Ascending aorta (tissue), 2 donors: ENCODE measurements at regions not wholly inside any gene's neighbourhood (a gene's known extent, or its start where the extent isn't known, plus 50 kb on each side); places are given as distances from the start of the nearest gene placed in this dataset.

ENCODE experiments used
- DNase-seq, 2 donors: peaks; one replicate each; pipeline ENCODE4 v3.0.0-alpha.2; 2019; ENCODE audit warnings: low spot score in 2 of 2
- H3K27ac ChIP-seq, 2 donors: fragments of 200-600 bp; sonication (generic); one replicate each; pipeline ENCODE4 v1.5.1; 2016 to 2017; ENCODE audit warnings: mild to moderate bottlenecking in 1 of 2
- H3K27me3 ChIP-seq: fragments of 200-600 bp; sonication (generic); one replicate; pipeline ENCODE4 v1.5.1; 2017
- H3K36me3 ChIP-seq, 2 donors: fragments of 200-600 bp; sonication (generic); one replicate each; pipeline ENCODE4 v1.5.1; 2016
- H3K4me1 ChIP-seq, 2 donors: fragments of 200-600 bp; sonication (generic); one replicate each; pipeline ENCODE4 v1.5.1; 2016 to 2017; ENCODE audit warnings: mild to moderate bottlenecking in 1 of 2
- H3K4me3 ChIP-seq, 2 donors: fragments of 200-600 bp; sonication (generic); one replicate each; pipeline ENCODE4 v1.5.1; 2016 to 2017; ENCODE audit warnings: mild to moderate bottlenecking in 1 of 2
- H3K9me3 ChIP-seq, 2 donors: fragments of 200-600 bp; sonication (generic); one replicate each; pipeline ENCODE4 v1.5.1; 2016
- CTCF ChIP-seq, 3 experiments: fragments of 200-600 bp in 2 of 3; fragments of 450-650 bp in 1 of 3; sonication (generic) in 2 of 3; IDR thresholded peaks; one replicate each; pipeline ENCODE4 v1.5.1; 2016 to 2019; ENCODE audit warnings: antibody characterized with exemption in 3 of 3, mild to moderate bottlenecking in 1 of 3, moderate library complexity in 1 of 3
- intact Hi-C: fragments of 100-400 bp; cut with DNase I; formaldehyde crosslinking; loops from one replicate; pipeline ENCODE4 v1.15.1; 2023

DNA sequence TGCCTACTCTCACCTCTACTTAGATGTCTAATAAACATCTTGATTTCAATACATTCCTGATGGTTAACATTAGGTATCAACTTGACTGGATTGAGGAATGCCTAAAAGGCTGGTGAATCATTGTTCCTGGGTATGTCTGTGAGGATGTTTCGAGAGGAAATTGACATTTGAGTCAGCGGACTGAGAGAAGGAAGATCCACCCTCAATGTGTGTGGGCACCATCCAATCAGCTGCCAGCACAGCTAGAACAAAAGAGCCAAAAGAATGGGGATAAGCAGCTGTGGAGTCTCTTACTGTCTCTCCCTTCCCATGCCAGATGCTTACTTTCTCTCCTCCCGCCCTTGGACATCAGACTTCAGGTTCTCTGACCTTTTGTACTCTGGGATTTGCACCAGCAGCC, 128.6 kb upstream of the HS3ST5 start:
- TF ChIP-seq CTCF (IDR thresholded peaks at IDR 0.05): no peak
- H3K4me3 ChIP-seq: no peak overlapping the region
- H3K27me3 ChIP-seq: no peaks in the 10 kb centered on the region
- no peaks in the 10 kb centered on the region for H3K4me1 ChIP-seq
- H3K36me3 ChIP-seq: no peaks in the 10 kb centered on the region
- H3K9me3 ChIP-seq: no peaks in the 10 kb centered on the region
- intact Hi-C loops: no loop called here
- H3K27ac ChIP-seq: no peak overlapping the region
- DNase-seq: no peak

DNA sequence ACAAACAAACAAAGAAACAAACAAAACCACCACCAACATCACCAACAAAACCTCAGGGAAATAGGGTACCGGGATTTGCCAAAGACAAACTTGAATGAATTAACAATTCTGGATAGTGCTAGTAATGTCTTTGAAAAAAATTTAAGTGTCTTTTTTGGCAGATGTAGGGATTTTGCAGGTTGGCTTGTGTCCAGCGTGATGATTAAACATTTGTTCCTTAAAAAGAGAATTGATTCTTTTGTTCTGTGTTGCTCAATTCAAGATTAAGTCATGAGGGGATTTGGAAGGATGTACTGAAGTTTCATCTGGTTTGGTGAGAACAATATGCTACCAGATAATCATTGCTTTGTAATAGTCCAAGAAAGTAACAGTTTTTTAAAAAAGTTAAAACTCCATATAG, 125.1 kb upstream of the HS3ST5 start:
- DNase-seq: no peak
- Histone ChIP-seq H3K9me3 (no peaks in the 10 kb centered on the region), H3K4me1 (no peaks in the 10 kb centered on the region), H3K36me3 (no peaks in the 10 kb centered on the region), H3K27ac (no peak overlapping the region), H3K4me3 (no peak overlapping the region), H3K27me3 (no peaks in the 10 kb centered on the region)
- no peak for TF ChIP-seq CTCF (IDR thresholded peaks at IDR 0.05)
- intact Hi-C loops: no loop called here

DNA sequence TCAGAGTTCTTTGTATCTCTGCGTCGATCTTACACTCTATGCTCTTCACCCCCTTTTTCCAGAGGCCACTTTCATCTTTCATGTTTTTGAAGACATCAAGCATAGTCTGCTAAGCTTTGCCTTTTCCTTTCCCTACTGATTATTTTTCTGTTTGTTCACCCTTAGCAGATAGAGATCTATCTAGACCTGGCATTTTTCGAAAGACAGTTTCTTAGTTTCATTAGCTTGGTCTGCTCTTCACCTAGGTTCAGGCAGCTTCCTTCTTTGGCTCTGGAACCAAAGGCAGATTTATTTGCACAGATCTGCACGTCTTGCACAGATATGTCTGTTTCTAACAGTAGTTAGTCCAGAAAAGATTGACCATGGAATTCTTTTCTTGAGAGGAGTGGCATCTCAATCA, 122.7 kb upstream of the HS3ST5 start:
- intact Hi-C loops: no loop called here

DNA sequence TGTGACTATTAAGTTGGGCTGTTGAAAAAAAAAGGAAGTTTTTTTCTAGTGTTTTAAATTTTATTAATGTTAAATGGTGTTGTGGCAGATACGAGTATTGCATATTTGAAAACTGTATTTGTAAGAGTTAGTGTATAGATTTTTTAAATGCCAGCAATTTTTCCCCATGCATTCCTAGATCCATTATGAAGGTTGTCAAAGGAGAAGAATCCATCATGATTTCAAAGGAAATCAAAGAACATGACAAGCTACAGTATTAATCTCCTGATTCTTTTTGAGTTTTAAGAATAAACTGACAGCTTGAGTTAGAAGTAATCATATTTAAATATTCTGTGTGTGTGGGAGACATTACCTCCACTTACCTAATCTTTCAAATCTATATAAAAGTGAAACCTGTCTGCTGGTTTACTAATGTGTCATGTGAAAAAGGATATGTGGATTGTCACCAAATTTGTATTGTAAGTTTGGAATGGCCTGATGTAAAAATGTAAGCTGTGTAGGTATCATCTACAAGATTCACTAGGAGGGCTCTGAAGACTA, 111.0 kb upstream of the HS3ST5 start:
- H3K9me3 ChIP-seq: no peaks in the 10 kb centered on the region
- no peaks in the 10 kb centered on the region for H3K4me1 ChIP-seq
- intact Hi-C loops: no loop called here
- no peaks in the 10 kb centered on the region for H3K36me3 ChIP-seq
- DNase-seq: no peak
- no peak for TF ChIP-seq CTCF (IDR thresholded peaks at IDR 0.05)
- H3K27ac ChIP-seq: no peak overlapping the region
- H3K27me3 ChIP-seq: no peaks in the 10 kb centered on the region
- no peak overlapping the region for H3K4me3 ChIP-seq

More for the DNA sequence above, 122.7 kb upstream of the HS3ST5 start:
- H3K4me3 ChIP-seq: no peak overlapping the region
- H3K36me3 ChIP-seq: no peaks in the 10 kb centered on the region
- H3K27ac ChIP-seq: no peak overlapping the region
- no peak for TF ChIP-seq CTCF (IDR thresholded peaks at IDR 0.05)
- H3K9me3 ChIP-seq: no peaks in the 10 kb centered on the region
- no peak for DNase-seq
- H3K4me1 ChIP-seq: no peaks in the 10 kb centered on the region
- no peaks in the 10 kb centered on the region for H3K27me3 ChIP-seq

DNA sequence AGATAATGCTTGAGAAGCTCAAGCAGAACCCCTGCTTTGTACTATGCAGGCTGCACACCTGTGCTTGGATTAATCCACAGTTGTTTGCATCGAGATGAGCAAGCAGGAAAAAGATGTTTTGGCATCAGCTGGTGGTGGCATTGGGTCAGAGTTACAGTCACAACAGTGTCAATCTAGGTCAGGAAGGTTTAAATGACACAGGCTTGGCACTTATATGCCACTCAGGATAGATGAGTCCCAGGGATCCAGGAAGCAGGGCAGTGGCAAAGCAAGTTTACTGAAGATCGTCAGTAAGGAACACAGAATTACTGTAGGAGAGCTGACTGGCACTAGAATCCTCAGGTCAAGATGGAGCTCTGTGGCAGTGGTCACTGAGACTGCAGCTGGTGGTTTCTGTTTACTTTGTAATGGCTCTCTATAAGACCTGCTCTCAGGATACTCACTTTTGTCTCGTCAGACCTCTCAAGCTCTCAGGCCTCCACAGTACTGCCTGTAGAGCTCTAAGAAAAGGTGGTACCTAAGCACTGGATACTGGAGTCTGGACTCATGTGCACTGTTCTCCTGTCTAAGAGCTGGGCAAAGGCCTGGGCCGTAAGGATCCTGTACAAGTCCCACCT, 110.1 kb upstream of the HS3ST5 start:
- no peaks in the 10 kb centered on the region for H3K27me3 ChIP-seq
- DNase-seq: no peak
- intact Hi-C loops: no loop called here
- H3K36me3 ChIP-seq: no peaks in the 10 kb centered on the region
- no peak overlapping the region for H3K4me3 ChIP-seq
- H3K9me3 ChIP-seq: no peaks in the 10 kb centered on the region
- no peaks in the 10 kb centered on the region for H3K4me1 ChIP-seq
- H3K27ac ChIP-seq: no peak overlapping the region
- TF ChIP-seq CTCF (IDR thresholded peaks at IDR 0.05): no peak

GRCh38 chr6:114450631-114451030, 107.8 kb upstream of the HS3ST5 start:
- intact Hi-C loops: no loop called here
- DNase-seq: no peak
- no peak for TF ChIP-seq CTCF (IDR thresholded peaks at IDR 0.05)
- H3K36me3 ChIP-seq: no peaks in the 10 kb centered on the region
- no peak overlapping the region for H3K27ac ChIP-seq
- no peaks in the 10 kb centered on the region for H3K27me3 ChIP-seq
- no peak overlapping the region for H3K4me3 ChIP-seq
- H3K4me1 ChIP-seq: no peaks in the 10 kb centered on the region
- no peaks in the 10 kb centered on the region for H3K9me3 ChIP-seq
